ENCODE measurements at regions not wholly inside any gene's neighbourhood (a gene's known extent, or its start where the extent isn't known, plus 50 kb on each side); places are given as distances from the start of the nearest gene placed in this dataset.

DNA sequence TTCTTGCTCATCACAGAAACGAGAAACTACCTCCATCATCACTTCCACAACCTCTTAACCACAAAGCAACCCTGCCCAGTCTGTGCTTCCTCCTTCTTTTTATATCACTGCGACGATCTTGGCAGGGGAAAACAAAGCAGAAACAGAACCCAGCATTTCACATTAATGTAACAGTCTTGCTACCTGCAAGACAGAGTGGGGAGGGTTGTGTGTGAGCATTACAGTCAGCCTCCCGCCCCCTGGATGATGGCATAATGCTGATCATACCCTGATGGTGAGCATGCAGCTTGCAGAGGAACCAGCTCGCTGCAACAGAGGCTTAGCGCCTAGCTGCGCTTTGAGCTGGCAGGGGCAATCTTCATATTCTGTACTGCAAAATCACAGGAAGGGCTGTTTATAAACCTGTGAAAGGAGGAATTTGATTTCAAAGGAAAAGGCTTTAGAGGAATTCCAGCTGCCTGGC lies 376.1 kb downstream of the IRS1 start:
- TF ChIP-seq POLR2A (IDR thresholded peaks at IDR 0.05), result no peak
- TF ChIP-seq, protein P1, sequence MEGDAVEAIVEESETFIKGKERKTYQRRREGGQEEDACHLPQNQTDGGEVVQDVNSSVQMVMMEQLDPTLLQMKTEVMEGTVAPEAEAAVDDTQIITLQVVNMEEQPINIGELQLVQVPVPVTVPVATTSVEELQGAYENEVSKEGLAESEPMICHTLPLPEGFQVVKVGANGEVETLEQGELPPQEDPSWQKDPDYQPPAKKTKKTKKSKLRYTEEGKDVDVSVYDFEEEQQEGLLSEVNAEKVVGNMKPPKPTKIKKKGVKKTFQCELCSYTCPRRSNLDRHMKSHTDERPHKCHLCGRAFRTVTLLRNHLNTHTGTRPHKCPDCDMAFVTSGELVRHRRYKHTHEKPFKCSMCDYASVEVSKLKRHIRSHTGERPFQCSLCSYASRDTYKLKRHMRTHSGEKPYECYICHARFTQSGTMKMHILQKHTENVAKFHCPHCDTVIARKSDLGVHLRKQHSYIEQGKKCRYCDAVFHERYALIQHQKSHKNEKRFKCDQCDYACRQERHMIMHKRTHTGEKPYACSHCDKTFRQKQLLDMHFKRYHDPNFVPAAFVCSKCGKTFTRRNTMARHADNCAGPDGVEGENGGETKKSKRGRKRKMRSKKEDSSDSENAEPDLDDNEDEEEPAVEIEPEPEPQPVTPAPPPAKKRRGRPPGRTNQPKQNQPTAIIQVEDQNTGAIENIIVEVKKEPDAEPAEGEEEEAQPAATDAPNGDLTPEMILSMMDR (IDR thresholded peaks at IDR 0.05), result no peak
